AG09319 (cell line): ENCODE measurements at regions not wholly inside any gene's neighbourhood (a gene's known extent, or its start where the extent isn't known, plus 50 kb on each side); places are given as distances from the start of the nearest gene placed in this dataset.

Experiments used
- DNase-seq: peaks from one replicate; pipeline ENCODE4 v3.0.0-alpha.2; 2010; ENCODE audit warnings: low read depth; ENCODE audit errors: extremely low read depth
- TF ChIP-seq, protein P1 (sequence below): IDR thresholded peaks from 2 replicates; pipeline ENCODE4 v1.5.1; 2011; ENCODE audit warnings: low read depth, mild to moderate bottlenecking, inconsistent platforms, low read length, moderate library complexity

DNA sequence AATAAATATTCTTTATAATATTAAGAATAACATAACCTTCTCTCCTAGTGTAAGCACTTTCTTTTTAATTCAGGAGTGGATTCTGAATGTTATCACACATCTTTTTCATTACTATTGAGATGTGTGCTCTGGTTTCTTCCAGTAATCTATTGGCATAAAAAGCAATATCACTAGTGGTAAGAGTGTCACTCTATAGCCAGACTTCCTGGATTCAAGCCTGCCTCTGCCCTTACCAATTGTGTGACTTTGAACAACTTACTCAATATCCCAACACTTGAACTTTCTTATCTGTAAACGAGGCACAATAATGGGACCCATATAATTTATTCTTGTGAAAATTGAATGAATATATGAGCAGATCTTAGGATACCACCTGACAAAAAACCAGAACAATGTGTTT, 71.0 kb downstream of the SEM1 start:
- TF ChIP-seq, protein P1, sequence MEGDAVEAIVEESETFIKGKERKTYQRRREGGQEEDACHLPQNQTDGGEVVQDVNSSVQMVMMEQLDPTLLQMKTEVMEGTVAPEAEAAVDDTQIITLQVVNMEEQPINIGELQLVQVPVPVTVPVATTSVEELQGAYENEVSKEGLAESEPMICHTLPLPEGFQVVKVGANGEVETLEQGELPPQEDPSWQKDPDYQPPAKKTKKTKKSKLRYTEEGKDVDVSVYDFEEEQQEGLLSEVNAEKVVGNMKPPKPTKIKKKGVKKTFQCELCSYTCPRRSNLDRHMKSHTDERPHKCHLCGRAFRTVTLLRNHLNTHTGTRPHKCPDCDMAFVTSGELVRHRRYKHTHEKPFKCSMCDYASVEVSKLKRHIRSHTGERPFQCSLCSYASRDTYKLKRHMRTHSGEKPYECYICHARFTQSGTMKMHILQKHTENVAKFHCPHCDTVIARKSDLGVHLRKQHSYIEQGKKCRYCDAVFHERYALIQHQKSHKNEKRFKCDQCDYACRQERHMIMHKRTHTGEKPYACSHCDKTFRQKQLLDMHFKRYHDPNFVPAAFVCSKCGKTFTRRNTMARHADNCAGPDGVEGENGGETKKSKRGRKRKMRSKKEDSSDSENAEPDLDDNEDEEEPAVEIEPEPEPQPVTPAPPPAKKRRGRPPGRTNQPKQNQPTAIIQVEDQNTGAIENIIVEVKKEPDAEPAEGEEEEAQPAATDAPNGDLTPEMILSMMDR = no peak
- no peak for DNase-seq

DNA sequence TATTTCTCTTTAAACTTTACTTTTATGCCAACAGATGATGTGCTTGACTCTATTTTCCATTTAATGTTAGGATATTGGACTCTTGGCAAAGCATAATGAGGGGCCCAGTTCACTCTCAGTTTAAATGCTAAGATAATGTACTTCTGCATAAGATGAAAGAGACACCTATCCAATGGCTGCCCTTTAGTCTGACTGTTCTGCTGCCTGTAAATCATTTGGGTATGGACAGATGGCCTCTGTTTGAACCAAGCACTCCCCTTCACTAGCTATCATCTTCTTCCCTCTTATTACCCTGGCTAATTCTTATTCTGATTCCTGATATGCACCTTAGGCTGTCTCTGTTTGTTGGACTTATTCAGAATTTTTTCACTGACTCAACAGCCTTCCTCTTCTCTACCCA, 72.1 kb downstream of the SEM1 start:
- TF ChIP-seq, protein P1 = no peak

DNA sequence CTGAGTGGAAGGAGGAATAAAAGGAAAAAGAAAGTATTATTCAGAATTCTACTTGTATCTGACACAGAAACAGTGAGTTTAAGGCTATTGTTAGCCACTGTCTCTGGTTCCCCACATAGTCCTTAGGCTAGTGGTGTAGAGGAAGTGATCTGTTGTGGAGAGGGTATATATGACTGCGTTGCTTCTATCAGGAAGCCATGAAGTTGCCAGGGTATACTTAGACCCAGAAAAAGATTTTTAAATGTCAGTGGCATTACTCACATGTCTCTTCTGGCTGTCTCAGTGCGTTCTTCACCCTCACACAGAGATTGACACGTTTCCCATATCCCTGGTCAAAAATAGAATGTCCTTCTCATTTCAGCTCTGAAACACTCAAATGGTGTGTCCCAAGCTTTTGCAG, 72.7 kb downstream of the SEM1 start:
- no peak for DNase-seq
- TF ChIP-seq, protein P1 = no peak

More for the DNA sequence above, 72.1 kb downstream of the SEM1 start:
- DNase-seq = no peak

DNA sequence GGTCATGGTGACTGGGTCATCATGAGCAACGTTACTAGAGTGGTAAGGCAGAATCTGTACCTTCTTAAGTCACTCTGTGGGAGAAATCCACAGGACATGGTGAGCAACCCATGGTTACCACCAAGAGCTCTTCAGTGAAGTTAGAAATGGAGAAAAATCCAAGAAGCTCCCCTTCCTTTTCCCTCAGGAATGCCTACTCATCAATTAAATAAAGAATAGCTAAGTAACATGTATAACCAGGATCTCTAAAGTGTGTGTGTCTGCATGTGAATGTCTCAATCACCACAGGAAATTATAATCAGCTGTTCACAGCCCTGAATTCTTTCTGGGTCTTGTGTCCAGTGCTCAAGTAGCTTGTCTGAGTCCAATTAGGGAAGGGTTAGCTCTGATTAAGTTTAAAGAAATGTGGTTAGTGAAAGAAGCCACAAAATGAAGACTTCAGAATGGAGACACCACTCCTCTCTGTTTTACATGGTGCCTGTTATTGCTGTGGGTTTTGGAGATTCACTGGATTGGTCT, 73.2 kb downstream of the SEM1 start:
- DNase-seq = peak; percentile 25

DNA sequence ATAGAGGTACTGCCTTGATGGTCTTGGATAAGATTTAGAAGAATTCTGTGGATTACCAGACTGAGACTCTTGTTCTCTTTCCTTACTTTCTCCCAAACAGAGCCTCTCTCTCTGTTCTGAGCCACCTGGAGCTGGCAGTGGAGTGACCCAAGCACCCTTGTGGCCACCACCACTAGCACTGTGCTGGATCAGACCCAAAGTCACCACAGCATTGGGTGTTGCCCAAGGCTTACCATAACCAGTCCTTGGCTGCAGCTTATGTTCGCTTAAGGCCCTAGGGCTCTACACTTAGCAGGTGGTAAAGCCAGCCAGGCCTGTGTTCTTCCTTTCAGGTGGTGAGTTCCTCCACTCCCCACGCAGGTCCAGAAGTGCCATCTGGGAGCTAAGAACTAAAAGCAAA, 79.8 kb downstream of the SEM1 start:
- no peak for DNase-seq

More for the DNA sequence above, 73.2 kb downstream of the SEM1 start:
- TF ChIP-seq, protein P1 = no peak

DNA sequence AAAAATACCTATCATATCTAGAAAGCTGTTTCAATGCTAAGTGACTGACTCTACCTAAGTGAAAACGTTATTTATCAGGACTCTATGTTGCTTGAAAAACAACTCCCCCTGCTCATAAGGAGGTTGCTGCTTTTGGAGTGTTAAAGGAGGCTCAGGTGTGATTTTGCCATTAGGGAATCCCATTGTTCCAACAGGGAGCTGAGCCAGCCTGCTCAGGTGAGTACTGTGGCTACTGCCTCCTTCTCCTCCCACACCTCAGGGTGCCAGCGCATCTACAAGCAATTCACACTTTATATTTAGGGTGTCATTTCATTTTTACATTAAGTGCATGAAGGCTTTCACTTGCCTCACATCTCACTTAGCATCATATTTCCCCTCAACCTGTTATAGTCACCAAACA, 84.7 kb downstream of the SEM1 start:
- TF ChIP-seq, protein P1 = no peak
- no peak for DNase-seq

More for the DNA sequence above, 79.8 kb downstream of the SEM1 start:
- TF ChIP-seq, protein P1 = no peak

DNA sequence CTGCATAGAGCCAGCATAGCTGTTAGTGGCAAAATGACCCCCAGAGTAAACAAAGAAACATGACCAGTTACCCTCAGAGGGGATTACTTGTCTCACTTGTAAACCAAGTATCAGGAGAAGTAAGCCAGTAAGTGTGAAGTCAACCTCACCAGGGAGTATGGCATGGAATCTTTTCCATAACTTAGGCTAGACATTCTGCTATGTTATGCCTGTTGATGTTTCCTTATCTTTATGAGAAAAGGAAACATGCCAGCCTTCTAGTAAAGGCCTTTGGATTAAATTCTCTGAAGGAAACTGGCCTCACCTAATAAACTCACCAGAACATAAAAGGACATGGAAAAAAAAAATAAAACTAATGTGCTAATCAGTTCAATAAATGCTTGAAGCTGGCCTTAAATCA, 87.7 kb downstream of the SEM1 start:
- TF ChIP-seq, protein P1 = no peak
- DNase-seq = no peak
